Suprapubic skin (tissue), 4 donors: ENCODE measurements at regions not wholly inside any gene's neighbourhood (a gene's known extent, or its start where the extent isn't known, plus 50 kb on each side); places are given as distances from the start of the nearest gene placed in this dataset.
"Not testable (repeated sequence)": the region's sequence is repeated elsewhere in the genome, so short reads cannot be mapped to it uniquely, and the experiment has no call there.

Experiments
- DNase-seq, 2 donors: peaks; one replicate each; pipeline ENCODE4 v3.0.0-alpha.2; 2019; ENCODE audit warnings: low spot score in 2 of 2
- H3K27ac ChIP-seq: fragments of 200-600 bp; sonication (generic); one replicate; pipeline ENCODE4 v1.5.1; 2019
- H3K27me3 ChIP-seq: fragments of 200-600 bp; sonication (generic); one replicate; pipeline ENCODE4 v1.5.1; 2019
- H3K36me3 ChIP-seq: fragments of 200-600 bp; sonication (generic); one replicate; pipeline ENCODE4 v1.5.1; 2019
- H3K4me1 ChIP-seq: fragments of 200-600 bp; sonication (generic); one replicate; pipeline ENCODE4 v1.5.1; 2019
- H3K4me3 ChIP-seq: fragments of 200-600 bp; sonication (generic); one replicate; pipeline ENCODE4 v1.5.1; 2019; ENCODE audit warnings: mild to moderate bottlenecking
- H3K9me3 ChIP-seq: fragments of 200-600 bp; sonication (generic); one replicate; pipeline ENCODE4 v1.5.1; 2019
- EP300 ChIP-seq: sonication (generic); formaldehyde crosslinking; IDR thresholded peaks from one replicate; pipeline ENCODE4 v1.6.1; 2017; ENCODE audit warnings: antibody characterized with exemption
- POLR2A ChIP-seq, 2 donors: fragments of 450-650 bp; IDR thresholded peaks; one replicate each; pipeline ENCODE4 v1.6.1; 2017; ENCODE audit warnings: antibody characterized with exemption in 2 of 2, mild to moderate bottlenecking in 2 of 2, moderate library complexity in 2 of 2
- POLR2AphosphoS5 ChIP-seq, 3 donors: sonication (generic); formaldehyde crosslinking; IDR thresholded peaks; one replicate each; pipeline ENCODE4 v1.6.1; 2017; ENCODE audit warnings: antibody characterized with exemption in 3 of 3
- WGBS: methylation state at CpG from one replicate; pipeline ENCODE4 v1.1.5; 2018; 5-methylcytosine and 5-hydroxymethylcytosine counted together
- TF ChIP-seq, protein P1 (sequence below), 2 donors: fragments of 200-600 bp in 1 of 2; fragments of 450-650 bp in 1 of 2; sonication (generic) in 1 of 2; IDR thresholded peaks; one replicate each; pipeline ENCODE4 v1.5.1; 2016 to 2019; ENCODE audit warnings: antibody characterized with exemption in 2 of 2, mild to moderate bottlenecking in 1 of 2, moderate library complexity in 1 of 2

DNA sequence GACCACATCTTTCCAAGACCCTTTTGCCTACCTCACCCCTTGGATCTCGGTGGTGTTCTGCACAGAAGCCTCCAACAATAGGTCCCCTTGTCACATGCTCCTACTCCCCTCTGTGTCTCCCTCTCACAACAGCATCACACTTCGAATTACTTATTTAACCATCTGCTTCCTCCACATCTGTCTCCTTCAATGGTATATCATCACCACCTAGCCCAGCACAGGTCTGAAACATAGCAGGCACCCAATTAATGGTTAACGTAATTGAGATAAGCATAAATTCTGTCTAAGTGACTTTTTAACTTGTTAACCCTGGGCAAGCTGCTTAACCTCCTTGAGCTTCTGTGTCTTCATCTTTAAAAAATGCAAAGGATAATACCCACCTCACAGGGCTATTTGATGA is 100.3 kb upstream of the BARHL2 start:
- TF ChIP-seq POLR2AphosphoS5 (IDR thresholded peaks at IDR 0.05): no peak
- TF ChIP-seq, protein P1, sequence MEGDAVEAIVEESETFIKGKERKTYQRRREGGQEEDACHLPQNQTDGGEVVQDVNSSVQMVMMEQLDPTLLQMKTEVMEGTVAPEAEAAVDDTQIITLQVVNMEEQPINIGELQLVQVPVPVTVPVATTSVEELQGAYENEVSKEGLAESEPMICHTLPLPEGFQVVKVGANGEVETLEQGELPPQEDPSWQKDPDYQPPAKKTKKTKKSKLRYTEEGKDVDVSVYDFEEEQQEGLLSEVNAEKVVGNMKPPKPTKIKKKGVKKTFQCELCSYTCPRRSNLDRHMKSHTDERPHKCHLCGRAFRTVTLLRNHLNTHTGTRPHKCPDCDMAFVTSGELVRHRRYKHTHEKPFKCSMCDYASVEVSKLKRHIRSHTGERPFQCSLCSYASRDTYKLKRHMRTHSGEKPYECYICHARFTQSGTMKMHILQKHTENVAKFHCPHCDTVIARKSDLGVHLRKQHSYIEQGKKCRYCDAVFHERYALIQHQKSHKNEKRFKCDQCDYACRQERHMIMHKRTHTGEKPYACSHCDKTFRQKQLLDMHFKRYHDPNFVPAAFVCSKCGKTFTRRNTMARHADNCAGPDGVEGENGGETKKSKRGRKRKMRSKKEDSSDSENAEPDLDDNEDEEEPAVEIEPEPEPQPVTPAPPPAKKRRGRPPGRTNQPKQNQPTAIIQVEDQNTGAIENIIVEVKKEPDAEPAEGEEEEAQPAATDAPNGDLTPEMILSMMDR (IDR thresholded peaks at IDR 0.05): no peak
- TF ChIP-seq POLR2A (IDR thresholded peaks at IDR 0.05): no peak
- no peak for TF ChIP-seq EP300
- no peak overlapping the region for H3K27ac ChIP-seq
- no peaks in the 10 kb centered on the region for H3K9me3 ChIP-seq
- no peaks in the 10 kb centered on the region for H3K4me1 ChIP-seq
- DNase-seq: no peak
- WGBS: 85% methylated on average over 3 of the region's 3 CpGs
- no peak overlapping the region for H3K4me3 ChIP-seq
- H3K27me3 ChIP-seq: no peaks in the 10 kb centered on the region
- H3K36me3 ChIP-seq: no peaks in the 10 kb centered on the region

- not testable (repeated sequence) for DNase-seq, H3K36me3 ChIP-seq, H3K27me3 ChIP-seq, H3K4me3 ChIP-seq, H3K9me3 ChIP-seq, H3K4me1 ChIP-seq, H3K27ac ChIP-seq
- 85% methylated on average over 6 of the region's 6 CpGs for whole genome bisulfite sequencing
These were observed 95.1 kb upstream of the BARHL2 start for GRCh38 chr1:90812237-90812636.

GRCh38 chr1:90811444-90811950 is 94.4 kb upstream of the BARHL2 start:
- not testable (repeated sequence) for H3K27me3 ChIP-seq, H3K4me3 ChIP-seq, H3K9me3 ChIP-seq, H3K4me1 ChIP-seq, H3K36me3 ChIP-seq, H3K27ac ChIP-seq, DNase-seq
- WGBS: 88% methylated on average over 5 of the region's 5 CpGs

- no peak overlapping the region for H3K4me3 ChIP-seq
- H3K9me3 ChIP-seq: no peaks in the 10 kb centered on the region
- WGBS: 85% methylated on average over 6 of the region's 6 CpGs
- H3K36me3 ChIP-seq: no peaks in the 10 kb centered on the region
- no peak for TF ChIP-seq POLR2AphosphoS5 (IDR thresholded peaks at IDR 0.05)
- TF ChIP-seq, protein P1 (IDR thresholded peaks at IDR 0.05): no peak
- no peak for DNase-seq
- H3K27me3 ChIP-seq: no peaks in the 10 kb centered on the region
- no peak overlapping the region for H3K27ac ChIP-seq
- H3K4me1 ChIP-seq: no peaks in the 10 kb centered on the region
These were observed 93.6 kb upstream of the BARHL2 start for GRCh38 chr1:90810681-90811080.

GRCh38 chr1:90809996-90810395 is 92.9 kb upstream of the BARHL2 start:
- no peaks in the 10 kb centered on the region for H3K36me3 ChIP-seq
- WGBS: 23% methylated on average over 3 of the region's 3 CpGs
- H3K4me1 ChIP-seq: no peaks in the 10 kb centered on the region
- DNase-seq: no peak
- no peaks in the 10 kb centered on the region for H3K9me3 ChIP-seq
- no peak for TF ChIP-seq POLR2AphosphoS5 (IDR thresholded peaks at IDR 0.05)
- TF ChIP-seq, protein P1 (IDR thresholded peaks at IDR 0.05): no peak
- no peak for TF ChIP-seq POLR2A (IDR thresholded peaks at IDR 0.05)
- TF ChIP-seq EP300: no peak
- no peak overlapping the region for H3K4me3 ChIP-seq
- H3K27ac ChIP-seq: no peak overlapping the region
- no peaks in the 10 kb centered on the region for H3K27me3 ChIP-seq

- no peak overlapping the region for H3K4me3 ChIP-seq
- H3K9me3 ChIP-seq: no peaks in the 10 kb centered on the region
- H3K4me1 ChIP-seq: no peaks in the 10 kb centered on the region
- no peaks in the 10 kb centered on the region for H3K27me3 ChIP-seq
- WGBS: 46% methylated on average over 3 of the region's 3 CpGs
- no peak overlapping the region for H3K27ac ChIP-seq
- no peaks in the 10 kb centered on the region for H3K36me3 ChIP-seq
- DNase-seq: no peak
- TF ChIP-seq POLR2AphosphoS5 (IDR thresholded peaks at IDR 0.05) (no peak), EP300 (no peak), POLR2A (IDR thresholded peaks at IDR 0.05) (no peak)
- TF ChIP-seq, protein P1 (IDR thresholded peaks at IDR 0.05): no peak
These were observed 92.0 kb upstream of the BARHL2 start for GRCh38 chr1:90809093-90809492.
